IPS DF 19.7 (cell line): ENCODE measurements at regions not wholly inside any gene's neighbourhood (a gene's known extent, or its start where the extent isn't known, plus 50 kb on each side); places are given as distances from the start of the nearest gene placed in this dataset.

Experiments used
- DNase-seq: peaks from one replicate; pipeline ENCODE4 v3.0.0-alpha.2; 2013; ENCODE audit warnings: low read depth, low spot score

DNA sequence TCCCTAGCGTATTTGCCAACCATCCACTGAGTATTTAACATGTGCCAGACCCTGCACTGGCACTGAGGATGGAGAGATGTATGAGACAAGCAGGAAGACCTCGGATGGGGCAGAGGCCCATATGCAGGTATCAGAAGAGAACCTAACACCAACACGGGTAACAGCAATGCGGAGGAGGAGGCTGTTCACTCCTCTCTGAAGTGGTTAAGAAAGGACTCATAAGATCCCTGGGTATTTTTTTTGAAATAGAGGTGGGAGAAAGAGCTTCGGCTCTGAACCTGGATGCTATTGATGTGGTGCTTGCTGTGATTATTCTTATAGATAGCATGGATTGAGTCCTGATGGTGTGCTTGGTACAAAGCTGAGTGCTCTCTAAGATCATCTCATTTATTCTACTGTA is 418.3 kb downstream of the LPIN1 start:
- no peak for DNase-seq

DNA sequence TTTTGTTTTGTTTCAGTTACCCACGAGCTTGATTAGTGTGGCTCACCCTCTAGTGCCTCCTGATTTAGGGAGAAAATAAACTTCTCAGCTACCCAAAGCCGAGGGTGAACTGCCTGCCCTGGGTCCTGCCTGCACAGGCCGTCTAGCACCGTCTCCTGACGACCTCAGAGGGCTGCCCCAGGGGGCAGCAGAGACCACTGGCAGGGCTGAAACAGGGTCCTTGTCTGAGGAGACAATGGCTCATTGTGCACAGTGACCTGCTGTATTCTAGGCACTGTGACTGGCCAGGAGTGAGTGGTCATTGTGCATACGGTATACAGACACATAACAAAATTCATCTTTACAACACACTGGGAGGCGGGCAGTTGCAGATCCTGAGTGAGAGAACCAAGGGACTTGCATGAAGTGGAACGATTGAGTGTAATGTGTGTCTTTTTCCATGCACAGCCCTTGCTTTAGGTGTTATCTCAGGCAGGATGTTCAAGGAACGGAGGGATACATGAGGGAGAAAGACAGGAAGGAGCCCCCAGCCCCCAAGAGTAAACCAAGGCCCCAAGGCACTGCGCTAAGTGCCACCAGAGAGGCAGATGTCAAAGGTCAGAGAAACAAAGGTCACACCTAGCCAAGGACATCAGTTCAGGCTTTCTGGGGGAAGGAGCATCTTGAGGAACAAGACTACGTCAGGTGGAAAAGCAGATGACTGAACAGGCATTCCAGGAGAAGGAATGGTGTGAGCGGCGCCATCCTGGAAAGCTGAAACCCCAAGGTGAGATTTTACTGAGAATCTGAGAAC is 421.3 kb downstream of the LPIN1 start:
- DNase-seq, result no peak

DNA sequence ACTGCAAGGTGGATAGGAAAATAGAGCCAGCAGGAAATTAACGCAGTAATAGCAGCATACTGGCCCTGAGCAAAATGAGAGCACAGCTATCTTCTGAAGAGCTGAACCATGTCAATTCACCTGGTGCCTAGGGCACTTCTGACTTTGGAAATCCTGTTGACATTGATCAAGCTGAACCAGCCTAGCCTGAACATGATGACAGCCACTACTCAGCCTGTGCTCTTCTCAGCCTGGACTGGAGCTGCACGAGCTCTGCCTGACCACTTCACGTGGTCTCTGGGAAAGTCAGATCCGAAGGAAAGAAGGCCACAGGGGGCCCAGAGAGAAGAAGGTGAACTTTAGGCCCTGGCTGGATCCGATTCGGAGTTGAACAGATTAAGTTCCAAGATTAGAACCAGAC is 421.9 kb downstream of the LPIN1 start:
- DNase-seq, result no peak

DNA sequence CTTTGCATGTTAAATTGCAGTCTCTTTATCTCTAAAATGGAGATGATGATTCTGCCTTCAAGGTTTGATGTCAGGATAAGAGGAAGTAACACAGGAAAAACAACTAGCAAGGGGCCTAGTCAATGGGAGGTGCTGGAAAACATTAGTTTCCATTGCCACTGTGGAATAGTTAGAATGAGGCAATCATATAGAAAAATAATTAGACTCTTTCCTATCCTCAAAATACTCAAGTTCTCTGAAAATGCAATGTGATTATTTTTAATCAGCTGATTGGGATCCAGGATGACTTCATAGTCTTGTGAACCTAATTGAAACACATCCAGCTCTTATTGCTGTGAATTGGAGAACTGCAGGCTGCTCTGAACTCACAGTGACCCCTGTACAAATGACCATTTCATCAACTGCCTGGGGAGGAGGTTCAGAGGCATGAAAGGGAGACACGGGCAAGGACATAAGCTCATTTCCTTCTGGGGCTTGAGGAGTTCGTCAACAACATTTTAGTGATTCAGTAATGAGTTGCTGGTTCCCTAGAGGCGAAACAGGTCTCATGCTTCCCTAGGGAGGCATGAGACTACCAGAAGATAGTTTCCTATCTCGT is 422.5 kb downstream of the LPIN1 start:
- DNase-seq, result no peak

DNA sequence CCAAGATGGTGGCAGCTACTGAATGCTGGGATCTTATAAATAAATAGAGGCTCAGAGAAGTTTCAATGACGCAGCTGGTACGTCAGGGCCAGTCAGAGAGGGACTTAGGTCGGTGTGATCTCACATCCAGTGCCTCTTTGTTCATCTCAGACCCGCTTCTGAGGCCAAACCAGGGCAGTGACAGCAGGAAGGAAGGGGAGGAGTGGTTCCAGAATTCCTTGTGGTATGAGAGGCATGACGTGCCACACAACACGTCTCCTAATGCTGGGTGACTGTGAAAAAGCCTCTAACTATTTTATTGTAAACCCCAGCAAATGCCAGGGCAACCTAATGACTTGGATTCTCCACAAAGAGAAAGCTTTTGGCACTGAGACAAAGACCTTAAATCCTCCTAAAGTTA is 423.3 kb downstream of the LPIN1 start:
- no peak for DNase-seq

DNA sequence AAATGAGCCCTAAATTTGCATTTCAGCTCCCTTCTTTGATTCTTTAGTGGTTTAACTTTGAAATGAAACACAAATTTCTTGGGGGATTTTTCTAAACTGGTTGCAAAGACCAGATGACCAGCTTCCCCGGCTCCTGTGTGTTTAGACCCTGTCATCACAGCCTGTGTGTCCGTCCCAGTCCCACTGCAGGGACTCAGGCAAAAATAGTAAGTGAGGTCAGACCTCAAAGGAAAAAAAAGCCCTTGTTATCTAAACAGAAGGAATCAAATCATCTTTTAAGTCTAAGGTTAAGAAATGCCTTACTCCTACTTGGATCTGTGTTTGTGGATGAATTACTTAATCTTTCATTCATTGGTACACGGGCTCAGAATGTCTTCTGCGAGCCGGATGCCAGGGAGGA is 423.7 kb downstream of the LPIN1 start:
- no peak for DNase-seq

DNA sequence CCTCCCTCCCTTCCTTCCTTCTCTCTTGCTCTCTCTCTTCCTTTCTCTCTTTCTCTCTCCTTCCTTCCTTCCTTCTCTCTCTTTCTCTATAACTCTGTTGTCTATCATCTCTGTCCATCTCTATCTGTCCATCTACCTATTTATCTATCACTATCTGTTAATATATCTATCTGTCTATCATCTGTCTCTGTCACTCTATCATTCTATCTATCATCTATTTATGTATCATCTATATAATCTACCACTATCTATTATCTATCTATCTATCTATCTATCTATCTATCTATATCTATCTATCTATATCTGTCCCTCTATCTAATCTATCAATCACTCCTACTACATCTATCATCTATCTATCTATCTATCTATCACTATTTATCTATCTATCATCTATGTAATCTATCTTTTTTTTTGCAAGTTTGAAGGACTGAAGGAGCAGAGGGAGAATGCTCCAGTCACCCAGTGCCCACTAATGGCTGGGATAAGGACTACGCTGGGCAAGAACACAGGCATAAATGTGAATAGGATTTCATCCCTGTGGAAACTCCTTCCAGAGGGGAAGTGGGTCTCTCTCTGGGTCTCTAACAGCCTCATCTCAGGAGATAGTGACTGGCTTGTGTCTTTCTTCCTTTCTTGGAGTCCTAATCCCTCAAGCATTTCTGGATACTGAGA is 427.0 kb downstream of the LPIN1 start:
- no peak for DNase-seq

DNA sequence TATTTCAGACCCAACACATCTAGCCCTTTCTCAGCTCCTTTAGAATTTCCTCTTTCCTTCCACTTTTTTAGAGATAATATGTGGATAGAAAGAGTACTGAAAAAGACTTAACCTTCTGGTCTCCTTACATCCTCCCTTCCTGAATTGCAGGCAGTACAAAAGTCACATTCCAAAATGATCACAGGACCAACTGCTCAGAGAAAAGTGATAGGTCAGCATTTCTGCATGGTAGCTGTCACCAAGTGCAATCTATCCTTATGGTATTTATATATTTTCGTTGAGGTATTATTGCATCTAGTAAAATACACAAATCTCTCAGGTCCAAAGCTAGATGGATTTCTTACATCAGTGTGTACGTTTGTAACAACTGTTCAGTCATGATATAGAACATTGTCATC is 427.5 kb downstream of the LPIN1 start:
- DNase-seq, result no peak

DNA sequence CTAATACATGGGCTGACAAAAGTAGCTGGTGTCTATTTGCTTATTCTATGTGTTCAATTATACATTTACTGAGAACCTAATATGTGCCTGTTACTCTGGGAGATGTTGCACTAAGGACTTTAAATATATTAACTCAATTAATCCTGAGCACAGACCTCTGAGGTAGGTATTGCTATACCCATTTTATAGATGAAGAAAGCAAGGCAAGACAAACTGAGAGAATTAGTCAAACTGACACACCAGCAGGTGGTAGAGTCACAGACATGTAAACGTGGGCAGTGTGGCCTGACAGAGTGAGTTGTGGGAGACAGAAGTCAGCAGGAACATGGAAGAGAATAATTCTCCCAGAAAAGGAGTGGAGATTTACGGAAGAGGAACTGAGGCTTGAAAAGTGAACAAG is 428.9 kb downstream of the LPIN1 start:
- DNase-seq, result no peak

DNA sequence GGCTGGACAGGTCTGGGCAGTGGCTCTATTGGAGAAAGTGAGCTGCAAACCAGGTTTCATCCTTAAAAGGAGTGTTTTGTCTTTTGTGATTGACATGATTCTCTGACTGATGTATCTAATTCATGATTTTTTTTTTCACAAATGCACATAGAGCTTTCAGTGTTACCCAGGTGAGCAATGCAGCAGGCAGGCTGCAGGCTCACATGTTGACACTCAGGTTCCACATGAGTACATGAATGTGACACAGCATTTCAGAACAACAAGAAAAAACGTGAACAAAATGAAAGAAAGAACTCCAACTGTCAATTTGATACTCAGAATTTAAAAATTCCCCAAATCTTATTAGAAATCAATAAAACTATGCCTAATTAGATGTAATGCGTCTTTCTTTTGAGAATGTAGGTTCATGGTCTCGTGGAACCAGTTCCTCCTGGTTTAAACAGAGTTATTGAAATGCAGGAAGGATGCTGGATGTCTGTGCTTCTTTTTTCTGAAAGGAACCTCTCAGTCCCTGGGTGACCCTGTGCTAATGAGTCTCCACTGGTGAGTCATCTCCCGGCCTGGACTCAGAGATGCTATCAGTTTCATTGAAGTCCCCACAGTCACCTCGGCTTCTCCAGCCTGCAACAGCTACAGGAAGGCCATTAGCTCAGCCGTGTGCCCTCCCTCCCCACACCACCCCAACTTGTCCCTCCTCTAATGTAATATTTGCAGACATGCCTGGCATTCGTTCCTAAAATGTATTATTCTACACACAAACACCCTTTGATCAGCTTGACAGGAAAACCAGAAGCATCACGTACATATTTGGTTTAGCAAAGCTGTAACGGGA is 430.4 kb downstream of the LPIN1 start:
- no peak for DNase-seq

DNA sequence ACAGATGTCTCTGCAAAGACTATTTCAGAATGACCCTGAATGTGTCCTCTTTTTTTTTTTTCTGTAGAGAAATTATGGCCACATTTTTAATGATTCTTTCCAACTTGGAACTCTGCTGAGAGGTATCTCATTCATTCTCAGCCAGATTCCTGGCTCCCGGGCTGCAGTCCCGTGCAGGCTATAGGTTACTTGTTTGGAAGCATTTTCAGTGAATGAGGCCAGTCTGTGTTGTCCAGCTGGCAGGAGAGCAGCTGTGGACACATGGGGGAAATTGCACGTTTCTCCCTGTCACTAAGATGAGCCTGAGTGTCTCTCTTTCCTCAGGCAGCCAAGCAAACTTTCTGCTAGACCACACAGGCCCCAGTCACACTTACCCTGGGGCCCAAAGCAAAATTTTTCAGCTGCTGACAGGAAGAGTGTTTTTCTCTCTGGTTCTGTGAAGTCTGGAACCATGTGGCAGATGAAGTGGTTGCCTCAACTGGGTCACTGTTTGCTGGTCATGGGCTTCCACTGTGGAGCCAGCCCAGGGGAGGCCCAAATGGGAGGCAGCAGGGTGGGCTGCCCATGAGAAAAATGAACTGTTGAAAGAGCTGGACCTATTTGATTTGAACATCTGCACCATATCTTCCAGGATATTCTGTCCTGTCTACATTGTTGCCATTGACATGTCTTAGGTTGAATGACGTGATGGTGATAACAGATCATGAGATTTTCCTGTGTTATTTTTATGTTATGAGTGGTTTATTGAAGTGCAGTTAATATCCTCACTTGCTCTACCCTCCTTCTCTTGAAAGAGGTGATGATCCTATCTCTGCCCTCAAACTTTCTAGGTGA is 431.2 kb downstream of the LPIN1 start:
- no peak for DNase-seq

DNA sequence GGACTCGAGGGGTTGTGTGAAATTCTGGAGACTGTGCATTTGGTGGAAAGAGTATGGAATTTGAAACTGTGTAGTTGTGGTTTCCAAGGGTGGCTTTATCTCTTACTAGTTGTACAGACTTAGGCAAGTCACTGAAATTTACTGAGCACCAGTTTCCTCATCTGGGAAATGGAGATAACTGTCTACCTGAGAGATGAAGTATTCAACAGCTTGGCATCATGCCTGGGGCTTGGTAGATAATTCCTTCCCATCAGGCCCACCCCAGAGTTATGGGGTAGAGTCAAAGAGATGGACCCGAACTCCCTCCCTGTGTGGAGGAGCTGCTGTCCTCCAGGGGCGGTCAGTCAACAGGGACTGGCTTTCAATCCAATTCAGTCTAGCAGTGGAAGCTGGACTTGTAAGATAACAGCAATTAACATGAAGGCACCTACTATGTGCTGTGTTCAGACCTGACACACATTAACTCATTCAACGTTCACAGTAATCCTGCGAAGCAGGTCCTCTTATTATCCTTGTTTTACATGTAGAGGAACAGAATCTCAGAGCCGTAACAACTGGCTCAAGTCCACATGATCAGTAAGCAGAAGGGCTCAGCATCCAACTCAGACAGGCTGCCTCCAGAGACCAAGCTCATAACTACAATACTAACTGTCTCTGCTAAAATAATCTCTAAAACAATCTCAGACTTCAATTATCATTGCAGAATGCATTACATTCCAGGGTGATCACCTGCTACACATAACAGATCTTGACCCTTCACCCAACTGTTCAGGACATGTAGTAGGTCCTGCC is 432.1 kb downstream of the LPIN1 start:
- DNase-seq, result no peak

DNA sequence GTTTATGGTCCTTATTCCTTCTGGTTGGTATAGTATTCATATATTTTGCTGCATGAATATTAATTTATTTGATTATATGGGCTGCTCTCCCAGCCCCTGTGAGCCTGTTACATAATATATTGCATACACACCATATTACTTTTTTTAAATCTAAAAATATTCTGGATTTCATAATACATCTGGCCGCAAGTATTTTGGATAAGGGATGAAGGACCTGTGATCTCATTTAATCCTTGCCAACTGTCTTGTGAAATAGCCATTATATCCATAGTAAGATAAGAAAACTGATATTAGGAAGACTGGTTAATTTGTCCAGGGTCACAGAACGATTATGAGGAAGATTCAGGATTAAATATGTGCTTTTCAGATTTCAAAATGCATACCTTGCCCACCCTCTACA is 433.6 kb downstream of the LPIN1 start:
- DNase-seq, result no peak

DNA sequence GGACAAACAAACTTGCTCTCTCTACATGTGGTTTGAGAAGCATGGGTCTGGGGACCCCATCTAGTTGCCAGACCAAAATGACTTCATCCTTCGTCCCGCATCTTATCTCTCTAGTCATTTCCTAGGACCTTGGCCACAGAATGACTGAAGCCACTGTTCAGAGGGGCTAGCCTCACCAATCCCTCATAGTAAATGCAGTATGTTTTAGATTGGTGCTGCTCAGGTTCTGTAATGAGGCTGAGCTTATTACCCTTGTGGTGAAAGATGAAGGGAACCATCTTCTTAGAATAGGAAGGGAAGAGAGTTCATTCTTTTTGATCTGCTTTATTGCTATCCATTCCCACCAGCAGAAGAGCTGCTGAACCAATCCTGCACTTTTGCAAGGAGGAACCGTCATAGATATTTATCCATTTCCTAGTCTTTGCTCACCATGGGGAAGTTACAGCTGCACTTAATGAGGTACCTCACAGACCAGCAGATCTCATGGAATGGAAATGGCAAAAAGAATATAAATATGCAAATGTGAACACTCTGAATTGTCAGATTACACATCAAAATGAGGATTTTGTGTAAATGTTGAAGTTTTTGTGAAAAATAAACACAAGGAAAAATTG is 436.7 kb downstream of the LPIN1 start:
- DNase-seq, result no peak

DNA sequence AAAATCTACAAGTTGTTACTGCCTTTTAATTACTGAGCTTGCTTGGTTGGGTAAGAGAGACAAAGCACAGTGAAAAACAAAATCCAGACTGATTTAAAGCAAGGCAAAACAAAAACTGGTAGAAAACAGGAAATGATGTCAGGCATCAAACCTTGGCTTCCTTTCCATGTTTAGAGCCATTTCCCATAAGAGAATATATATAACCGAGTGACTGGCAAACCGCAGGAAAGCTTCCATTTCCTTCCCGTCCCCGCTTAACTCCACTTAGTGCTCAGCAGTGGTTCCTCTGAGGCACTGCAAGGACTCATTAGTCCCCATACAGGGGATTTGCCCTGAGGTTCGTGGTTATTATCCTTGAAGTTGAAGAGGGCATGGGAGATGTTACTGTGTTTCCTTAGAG is 446.3 kb downstream of the LPIN1 start:
- DNase-seq, result no peak

DNA sequence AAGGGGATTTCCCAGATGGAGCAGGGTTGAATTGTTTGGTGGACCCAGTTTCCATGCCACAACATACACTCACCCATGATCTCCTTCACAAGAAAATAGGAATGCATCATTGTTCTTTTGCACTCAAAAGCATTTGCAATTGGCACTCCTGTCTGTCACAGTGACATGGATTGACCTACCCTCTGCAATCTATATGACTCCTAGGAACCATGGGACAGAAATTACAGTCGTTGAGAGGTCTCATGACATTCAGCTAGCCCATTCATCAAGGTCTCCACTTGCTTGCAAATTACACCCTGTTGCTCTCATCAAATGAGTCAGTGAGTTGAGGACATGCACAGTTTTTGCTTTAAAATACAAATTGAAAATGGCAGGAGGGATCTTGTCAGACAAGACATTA is 448.5 kb downstream of the LPIN1 start:
- DNase-seq, result no peak

DNA sequence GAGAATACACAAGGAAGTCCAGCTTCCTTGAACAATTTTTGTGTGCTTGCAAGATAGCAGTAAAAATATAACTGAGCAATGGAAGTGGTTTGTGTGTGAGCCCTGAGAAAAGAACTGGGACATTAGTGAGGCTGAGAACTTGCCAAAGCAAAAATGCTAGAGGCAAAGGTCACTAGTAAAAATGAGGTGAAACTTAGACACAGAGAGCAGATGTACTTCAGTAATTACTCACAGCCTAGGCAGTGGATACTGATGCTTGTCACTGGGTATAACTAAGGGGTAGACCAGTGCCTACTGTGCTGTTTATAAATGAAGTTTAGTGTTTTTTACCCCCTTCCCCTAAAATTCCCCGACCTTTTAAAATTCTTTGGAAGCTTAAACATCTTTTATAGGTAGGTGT is 450.1 kb downstream of the LPIN1 start:
- DNase-seq, result no peak

DNA sequence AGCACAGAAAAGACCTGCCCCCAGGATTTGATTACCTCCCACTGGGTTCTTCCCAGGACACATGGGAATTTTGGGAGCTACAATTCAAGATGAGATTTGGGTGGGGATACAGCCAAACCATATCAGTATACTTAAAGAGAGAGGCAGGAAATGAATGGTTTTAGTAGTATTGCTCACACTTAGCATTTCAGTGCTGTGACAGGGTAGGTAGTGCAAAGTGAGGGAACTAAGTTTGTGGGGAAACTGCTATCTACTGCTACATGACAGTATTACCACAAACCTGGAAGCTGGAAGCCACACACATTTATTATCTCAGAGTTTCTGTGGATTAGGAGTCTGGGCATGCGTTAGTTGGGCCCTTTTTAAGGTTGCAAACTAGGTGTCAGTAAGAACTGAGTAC is 450.7 kb downstream of the LPIN1 start:
- no peak for DNase-seq

DNA sequence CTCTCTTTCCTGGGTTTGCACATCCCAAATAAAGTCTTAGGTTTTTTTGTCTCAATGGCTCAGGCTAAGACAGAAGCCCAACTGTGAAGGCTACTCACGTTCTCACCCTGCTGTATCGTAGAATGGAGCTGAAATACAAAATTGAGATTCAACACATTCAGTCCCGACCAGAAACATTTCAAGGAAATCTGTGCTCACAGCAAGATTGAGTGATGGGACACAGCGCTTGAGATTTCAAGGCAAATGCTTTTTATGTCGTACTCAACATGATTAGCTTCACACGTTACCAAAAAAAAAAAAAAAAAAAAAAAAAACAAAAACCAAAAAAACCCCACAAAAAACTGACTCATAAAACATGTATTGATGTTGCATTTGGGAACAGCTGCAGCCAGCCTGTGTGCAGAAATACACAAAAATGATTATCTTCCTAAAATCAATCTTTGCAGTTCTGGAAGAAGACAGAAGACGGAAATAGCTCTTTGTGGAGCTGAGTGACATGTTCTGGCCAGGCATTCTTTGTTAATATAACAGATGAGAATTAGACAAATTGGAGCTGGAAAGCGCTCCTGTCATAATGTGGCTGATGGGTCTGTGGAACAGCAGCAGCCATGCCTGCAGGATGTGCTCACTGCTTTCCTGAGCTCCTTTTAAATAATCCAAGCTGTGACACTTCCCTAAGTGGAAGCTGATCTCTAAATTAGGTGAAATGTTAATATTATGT is 453.2 kb downstream of the LPIN1 start:
- DNase-seq, result no peak
